GM19455 (cell line): ENCODE measurements at regions not wholly inside any gene's neighbourhood (a gene's known extent, or its start where the extent isn't known, plus 50 kb on each side); places are given as distances from the start of the nearest gene placed in this dataset.

ENCODE experiments used
- ATAC-seq: cut with Tn5 transposase; IDR thresholded peaks from one replicate; pipeline ENCODE4 v1.9.1; 2021; ENCODE audit not compliant: unreplicated experiment

DNA sequence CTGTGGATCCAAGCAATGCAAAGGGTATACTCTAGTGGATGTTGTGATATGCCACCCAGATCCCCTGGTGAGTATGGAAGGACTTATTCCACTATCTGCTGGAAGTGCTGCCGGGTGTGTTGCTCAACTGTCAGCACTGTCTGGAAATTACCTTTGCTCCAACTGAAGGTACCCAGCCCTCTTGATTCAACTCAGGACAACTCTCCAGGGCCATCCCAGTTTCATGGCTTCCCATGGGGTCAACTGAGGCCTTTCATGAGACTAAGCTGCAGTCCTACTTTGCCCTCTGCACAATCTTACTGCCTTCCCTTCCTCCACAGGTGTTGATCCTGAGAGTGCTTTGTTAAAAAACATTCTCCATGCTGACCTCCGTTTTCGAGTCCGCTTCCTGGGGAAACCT lies 99.8 kb downstream of the SPRY1 start:
- no peak for ATAC-seq

DNA sequence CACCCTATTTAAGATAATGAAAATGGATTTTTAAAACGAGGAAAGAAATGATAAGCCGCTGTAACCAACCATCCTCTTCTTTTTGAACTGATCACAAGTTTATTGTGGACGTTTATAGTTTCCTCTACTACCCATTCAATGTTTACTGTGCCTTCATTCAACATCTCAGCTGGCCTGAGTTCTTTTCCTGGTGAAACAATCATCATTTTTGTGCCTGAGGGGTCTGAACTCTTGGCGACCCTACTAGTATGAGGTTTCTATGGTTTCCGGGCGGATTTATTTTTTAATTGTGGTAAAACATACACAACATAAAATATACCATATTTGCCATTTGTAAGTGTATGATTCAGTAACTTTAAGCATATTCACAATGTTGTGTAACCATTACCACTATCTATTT lies 100.7 kb downstream of the SPRY1 start:
- no peak for ATAC-seq

DNA sequence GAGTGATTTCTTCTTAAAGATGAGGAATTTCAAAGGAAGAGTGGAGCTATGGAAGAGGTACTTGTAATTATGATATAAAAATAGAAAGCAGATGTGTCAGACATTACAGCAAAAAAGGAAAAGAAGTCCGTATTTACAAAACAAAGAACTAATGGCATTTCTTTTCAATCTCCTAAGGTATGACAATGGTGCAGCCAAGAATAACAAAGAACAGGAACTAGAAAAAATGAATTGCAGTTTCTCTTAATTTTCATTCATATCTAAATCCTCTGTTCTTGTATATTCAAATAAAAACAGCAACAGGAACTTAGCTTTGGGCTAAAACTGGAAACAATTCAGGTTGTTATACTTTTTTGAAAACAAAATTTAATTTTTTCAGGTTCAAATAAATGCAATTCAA lies 105.1 kb downstream of the SPRY1 start:
- no peak for ATAC-seq

DNA sequence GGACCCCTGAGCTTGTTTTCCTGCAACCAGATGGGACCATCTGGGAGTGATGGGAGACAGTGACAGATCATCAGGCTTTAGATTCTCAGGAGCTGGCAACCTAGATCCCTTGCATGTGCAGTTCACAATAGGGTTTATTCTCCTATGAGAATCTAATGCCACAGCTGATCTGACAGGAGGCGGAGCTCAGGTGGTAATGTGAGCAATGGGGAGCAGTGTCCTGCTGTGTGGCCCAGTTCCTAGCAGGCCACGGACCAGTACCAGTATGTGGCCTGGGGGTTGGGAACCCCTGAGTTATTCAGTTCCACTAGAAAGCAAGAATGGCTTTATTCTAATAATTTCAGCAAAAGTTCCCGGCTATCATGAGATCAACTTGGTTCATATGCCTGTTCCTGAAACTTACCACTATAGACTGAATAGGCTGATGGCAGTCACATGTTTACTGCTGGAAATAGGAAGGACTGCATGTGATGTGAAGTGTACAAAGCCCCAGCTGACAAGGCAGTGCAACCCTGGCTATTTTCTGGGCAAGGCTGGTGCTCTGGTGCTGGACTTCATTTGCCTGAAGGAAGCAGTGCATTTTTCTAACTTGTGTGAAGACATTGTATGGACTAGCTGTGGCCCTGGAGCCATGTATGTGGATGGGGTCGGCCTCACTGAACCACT lies 107.2 kb downstream of the SPRY1 start:
- ATAC-seq, result no peak

DNA sequence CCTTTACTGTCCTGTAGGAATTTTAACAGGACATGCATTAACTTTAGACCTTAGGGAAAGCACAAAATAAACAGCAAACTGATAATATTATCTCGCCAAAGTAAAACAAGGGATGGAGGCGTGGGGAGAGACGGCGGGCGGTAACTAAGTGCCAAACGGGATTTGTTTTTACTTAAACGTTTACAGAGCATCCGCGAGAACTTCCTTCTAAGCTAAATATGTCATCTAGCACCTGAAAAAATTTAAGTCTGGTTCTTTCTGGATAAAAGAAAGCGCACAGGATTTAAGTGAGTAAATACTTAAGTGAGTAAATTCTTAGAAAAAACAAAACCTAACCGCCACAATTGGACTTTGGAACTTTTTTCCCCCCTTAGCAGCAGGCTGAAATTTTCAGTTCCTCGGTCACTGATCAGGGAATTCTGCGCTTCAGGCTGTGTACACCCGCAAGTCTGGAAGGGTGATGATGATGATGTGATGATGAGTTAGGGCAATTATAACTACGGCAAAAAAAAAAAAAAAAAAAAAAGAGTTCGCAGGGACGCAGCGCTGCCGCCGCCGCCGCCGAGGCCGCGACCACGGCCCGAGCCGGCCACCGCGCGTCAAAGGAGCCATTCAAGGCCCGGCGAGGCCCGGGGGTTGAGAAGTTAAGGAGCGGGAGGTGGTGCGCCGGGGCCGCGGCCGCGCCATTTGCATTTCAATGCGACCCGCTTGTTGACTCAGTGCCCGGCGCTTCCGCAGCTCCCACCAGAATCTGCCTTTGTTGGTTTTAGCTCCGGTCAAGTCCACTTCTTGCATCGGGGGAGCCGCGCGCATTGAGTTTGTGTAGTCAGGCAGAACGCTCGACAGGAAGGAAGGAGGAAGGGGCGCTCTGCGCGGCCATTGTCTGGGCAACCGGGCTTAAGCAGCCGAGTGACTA lies 108.8 kb downstream of the SPRY1 start:
- no peak for ATAC-seq

DNA sequence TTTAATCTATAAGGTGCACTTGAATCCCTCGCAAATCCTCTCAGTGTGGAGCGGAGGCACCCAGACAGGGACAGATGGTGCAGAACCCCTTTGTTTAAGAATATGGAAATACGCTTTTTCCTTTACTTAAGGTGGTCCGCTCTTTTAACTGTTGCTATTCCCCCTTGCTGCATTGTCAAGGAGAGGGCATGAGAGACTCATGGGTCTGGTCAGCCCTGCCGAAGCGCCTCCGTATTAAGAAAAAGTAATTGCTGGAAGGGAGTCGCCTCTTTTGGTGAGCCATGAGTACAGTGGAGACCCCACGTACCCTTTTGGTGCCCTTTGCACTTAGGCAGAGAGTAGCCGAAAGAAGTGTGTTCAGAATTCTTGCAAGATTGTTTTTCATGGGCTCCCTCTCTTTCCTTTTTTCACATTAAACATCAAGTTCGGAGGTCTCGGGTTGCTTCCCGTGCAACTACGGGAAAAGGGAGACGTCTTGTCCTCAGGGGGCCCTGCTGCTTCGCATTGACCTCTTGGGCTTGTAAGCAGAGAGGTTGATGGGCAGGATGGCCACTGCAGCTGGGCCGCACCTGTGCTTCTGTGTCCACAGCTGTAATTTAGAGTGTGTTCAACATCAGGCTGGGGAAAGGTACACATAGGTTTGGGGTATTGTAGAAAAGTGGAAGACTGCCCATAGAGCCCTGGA lies 109.6 kb downstream of the SPRY1 start:
- no peak for ATAC-seq

DNA sequence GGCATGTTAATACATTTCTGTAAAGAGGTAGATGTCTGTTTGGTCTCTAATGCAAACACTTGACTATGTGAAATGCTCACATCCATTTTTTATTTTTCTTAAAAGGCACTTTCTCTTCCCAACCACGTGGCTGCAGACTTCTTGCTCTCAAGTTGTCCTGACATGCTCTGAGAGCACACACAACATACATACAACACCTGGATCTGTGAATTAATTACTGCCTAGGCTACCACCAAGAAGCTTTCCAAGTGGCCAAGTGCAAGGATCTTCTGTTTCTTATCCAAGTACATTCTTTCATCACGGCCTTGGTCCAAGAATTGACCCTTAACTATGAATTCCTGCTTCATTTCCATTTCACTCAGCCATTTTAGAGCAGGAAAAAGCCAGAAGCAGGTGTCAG lies 110.8 kb downstream of the SPRY1 start:
- no peak for ATAC-seq

DNA sequence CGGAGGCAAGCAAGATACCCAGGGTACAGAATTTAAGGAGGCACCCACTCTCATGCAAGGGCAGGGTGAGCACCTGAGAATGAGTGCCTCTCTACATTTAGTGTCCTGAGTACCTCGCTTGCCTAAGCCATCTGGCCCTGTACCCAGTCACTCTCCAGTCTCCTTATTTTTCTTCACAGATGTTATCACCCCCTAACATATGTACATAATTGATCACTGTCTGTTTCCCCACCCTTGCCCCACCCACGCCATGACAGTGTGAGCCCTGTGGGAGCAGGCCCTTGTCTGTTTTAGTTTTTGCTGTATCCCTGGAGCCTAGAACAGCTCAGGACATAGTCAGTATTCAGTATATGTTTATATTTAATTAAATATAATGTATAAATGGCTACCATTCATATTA lies 113.6 kb downstream of the SPRY1 start:
- no peak for ATAC-seq

DNA sequence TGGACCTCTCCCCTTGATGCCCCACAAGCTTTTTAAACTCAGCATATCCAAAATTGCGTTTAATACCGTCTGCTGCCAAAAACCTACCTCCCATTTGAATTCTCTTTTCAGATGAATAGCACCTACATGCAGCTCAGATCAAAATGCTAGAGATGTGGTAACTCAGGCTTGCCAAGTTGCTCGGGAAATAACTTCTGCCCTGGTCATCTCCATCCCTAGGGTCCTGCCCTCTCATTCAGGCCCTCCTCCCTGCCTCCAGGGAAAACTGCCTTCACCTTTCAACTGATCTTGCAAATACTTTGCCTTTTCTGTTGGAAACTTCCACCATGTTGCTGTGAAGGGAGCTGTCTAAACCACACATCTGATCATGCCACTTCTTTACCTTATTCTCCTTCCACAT lies 114.1 kb downstream of the SPRY1 start:
- no peak for ATAC-seq

DNA sequence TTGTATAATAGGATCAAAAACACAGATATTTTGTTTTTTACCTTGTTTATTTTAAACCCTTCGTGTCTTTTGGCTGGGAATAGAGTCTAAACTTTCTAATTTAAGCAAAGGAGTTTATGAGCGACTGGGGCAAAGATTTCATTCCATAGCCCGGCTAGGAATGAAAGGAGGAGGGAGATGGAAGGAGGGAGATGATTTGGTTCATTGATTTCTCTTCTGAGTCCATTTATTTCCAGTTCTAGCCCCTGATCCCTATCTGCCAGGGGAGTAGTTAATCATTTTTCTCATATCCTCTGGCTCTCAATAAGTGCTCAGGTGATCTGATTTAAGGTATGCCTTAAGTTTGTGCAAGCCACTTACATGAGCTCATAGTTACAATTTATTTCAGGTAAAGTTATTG lies 120.0 kb downstream of the SPRY1 start:
- no peak for ATAC-seq

DNA sequence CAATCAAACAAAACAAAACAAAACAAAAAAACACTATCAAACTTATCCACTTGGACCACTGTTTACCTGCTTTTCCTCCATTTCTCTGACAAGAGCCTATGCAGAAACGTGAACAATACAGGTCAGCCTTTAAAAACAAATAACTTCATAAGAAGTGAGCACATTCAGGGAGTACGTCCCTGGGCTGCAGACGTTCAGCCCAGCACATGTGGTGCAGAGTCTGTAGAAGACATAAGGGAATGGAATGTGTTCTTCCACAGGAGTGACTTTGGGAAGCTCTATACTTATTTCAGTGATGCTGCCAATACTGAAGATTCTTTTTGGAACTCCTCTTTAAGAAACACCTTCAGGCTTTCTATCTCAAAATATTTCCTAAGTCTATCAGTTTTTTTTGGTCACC lies 120.6 kb downstream of the SPRY1 start:
- no peak for ATAC-seq

DNA sequence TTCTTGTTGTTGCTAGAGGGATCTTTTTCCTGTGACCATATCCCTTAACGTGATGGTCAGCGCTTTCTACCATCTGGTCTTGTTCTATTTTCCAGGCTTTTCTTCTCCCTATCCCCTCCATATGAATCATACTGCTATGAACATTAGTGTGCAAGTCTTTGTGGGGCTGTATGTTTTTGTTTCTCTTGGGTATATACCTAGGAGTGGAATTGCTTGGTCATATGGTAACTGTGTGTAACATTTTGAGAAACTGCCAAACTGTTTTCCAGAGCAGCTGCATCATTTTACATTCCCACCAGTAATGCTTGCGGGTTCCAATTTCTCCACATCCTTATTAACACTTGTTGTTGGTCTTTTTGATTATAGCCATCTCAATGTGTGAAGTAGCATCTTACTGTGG lies 121.4 kb downstream of the SPRY1 start:
- no peak for ATAC-seq

DNA sequence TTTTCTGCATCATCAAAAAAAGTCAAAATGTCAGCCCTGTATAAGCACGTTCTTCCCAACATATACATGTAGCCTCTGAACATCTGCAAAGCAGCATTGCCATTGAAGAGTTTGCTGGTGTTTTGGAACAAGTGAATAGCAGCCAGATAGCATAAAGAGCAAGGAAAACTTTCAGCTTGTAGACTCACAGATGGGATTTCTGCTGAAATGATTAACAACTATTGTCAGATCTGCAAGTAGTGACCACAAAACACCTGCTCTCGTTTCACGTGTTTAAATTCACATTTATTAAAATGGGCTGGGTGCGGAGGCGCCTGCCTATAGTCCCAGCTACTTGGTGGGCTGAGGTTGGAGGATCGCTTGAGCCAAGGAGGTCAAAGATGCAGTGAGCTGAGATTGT lies 123.7 kb downstream of the SPRY1 start:
- ATAC-seq, result no peak

DNA sequence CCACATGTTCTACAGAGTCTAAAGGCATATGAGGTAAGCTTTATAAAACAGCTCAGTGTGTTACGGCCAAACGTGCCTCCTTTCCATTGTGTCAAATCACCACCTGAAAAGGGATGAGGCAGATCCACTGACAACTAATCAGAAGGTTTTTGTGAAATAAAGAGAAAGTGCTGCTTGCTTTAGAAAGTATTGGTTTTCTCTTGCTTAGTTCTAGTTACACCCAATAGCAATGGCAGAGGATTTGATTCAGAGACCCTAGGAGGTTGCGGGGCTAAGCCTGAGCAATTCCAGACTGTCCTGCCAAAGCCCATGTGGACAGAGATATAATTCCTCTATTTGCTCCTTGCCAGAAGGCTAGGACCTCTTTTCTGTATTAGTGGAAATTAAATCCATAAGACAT lies 125.5 kb downstream of the SPRY1 start:
- no peak for ATAC-seq

DNA sequence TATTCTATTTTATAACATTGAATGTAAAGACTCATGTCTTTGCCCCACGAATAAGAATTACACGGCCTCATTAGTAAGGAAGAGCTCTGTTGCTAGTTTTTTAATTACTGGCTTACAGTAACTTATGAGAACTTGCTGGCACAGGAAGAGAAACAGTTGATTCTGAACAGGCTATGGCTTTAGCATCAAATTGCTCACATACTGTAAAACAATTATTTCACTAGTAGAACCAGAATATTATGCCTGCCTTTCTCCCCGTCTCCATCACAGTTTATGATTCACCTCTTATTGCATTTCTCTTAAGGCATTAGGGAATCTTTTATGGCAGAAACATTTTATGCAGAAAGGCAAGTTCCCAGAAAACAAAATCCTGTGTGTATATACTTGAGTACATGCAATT lies 126.1 kb downstream of the SPRY1 start:
- no peak for ATAC-seq

DNA sequence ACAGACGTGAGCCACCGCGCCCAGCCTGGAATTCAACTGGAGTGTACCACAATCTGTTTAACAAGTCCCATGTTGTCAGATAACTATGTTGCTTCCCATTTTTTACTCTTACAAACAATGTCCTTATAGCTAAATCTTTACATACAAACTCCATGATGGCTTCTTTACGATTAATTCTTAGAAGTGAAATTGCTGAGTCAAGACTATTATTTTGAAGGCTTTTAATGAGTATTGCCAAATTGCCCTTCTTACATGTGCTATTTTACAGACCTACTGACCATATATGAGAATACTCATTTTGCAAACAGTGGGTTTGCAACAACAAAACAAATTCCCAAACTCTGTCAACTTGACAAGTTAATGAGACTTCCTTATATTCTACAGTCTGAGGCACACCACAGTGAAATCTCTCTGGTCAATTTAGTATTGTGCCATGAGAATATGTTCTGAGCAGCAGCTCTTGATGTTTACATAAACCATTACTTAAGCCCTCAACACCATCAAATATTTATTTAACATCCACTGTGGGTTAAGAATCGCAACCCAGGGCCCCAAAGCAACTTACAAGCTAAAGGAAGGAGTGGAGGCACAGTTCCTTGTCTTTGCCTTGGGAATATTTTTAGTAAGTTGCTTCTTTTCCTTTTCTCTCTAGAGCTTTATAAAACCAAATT lies 128.5 kb downstream of the SPRY1 start:
- ATAC-seq, result no peak

DNA sequence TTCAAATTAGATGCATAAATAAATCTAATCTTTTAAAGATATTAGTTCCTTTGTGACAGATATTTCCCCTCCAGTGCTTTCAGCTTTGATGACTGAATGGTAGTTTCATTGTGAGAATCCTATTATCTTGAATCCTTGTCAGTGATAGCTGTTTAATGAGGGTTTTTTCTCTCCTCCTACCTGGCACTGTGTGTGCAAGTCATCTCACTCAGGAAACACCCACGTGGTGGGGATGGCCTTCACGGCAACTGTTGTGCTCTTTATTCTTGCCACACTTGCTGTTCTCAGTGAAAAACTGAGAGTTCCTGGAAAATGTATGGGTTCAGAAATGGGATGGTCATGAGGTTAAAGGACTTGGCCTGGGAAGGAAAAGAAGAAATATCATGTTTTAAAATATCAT lies 129.9 kb downstream of the SPRY1 start:
- no peak for ATAC-seq

DNA sequence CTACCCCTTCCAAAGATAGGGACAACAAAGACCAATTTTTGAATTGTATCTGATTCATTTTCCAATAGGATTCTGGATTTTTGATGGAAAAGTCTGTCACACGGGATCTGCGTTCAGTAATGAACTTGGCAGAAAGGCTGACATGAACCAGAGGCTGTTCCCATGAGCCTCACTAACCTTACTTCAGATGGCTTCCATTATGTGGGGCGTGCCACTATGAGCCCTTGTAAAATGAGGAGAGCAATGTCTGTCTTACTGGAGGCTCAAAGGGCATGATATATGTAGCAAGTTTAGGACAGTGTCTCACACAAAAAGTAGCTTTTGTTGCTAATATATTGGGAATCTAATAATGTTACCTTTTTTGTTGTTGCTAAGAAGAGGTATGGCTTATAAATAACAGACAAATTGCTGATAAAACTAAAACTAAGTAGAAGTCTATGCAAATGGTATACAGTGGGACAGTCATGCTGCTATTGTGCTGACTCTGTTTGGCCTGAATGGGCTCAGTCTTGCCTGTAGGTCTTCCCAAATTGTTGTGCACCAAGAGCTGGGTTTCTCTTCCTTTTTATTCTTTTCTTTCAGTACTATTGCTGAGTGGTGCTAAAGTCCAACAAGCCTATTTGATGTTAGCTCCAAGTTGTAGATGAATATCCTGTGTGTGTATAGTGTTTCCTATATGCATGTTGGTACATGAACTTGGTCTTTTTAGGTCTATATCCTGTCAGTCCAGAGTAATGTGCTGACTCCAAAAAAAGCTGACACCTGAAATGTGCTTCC lies 132.1 kb downstream of the SPRY1 start:
- ATAC-seq, result no peak

DNA sequence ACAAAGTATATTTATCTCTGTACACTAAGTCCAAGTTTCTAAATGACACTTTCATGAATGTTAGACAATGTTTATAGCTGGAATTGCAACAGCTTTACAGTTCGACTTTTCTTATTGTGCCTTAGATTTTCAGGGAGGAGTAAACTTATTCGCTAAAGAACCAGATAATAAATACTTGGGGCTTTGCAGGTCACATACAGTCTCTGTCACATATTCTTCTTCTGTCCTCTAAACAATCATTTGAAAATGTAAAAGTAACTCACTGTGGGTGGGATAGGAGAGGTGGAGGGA lies 132.6 kb downstream of the SPRY1 start:
- ATAC-seq, result no peak

DNA sequence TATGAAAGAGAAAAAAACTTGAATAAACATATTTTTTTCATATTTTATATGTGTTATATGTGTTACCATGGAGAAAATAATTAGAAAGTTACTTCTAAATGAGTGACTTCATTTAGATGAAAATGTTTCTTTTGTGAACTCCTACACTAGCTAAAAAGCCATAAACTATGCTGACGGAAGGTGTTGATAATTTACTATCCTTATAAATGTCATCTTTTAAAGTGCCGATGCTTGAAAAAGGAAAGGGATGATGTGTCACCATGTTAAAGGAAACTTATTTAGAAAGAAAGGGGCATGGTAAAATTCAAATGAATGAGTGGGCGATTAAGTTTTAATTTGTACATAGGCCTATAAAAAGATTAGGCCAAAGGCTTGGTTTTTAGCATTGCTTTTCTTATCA lies 133.8 kb downstream of the SPRY1 start:
- no peak for ATAC-seq
